Prostate gland (tissue), 2 donors: ENCODE measurements at regions not wholly inside any gene's neighbourhood (a gene's known extent, or its start where the extent isn't known, plus 50 kb on each side); places are given as distances from the start of the nearest gene placed in this dataset.

Experiments used
- POLR2AphosphoS5 ChIP-seq: sonication (generic); formaldehyde crosslinking; IDR thresholded peaks from one replicate; pipeline ENCODE4 v1.6.1; 2017; ENCODE audit warnings: antibody characterized with exemption
- TF ChIP-seq, protein P1 (sequence below), 4 experiments: fragments of 200-600 bp in 2 of 4; fragments of 450-650 bp in 2 of 4; sonication (generic) in 2 of 4; IDR thresholded peaks; 1 replicate in 3 of 4; 2 replicates in 1 of 4; pipeline ENCODE4 v1.5.1; 2016 to 2019; ENCODE audit warnings: antibody characterized with exemption in 4 of 4, mild to moderate bottlenecking in 2 of 4, moderate library complexity in 2 of 4

- TF ChIP-seq, protein P1, sequence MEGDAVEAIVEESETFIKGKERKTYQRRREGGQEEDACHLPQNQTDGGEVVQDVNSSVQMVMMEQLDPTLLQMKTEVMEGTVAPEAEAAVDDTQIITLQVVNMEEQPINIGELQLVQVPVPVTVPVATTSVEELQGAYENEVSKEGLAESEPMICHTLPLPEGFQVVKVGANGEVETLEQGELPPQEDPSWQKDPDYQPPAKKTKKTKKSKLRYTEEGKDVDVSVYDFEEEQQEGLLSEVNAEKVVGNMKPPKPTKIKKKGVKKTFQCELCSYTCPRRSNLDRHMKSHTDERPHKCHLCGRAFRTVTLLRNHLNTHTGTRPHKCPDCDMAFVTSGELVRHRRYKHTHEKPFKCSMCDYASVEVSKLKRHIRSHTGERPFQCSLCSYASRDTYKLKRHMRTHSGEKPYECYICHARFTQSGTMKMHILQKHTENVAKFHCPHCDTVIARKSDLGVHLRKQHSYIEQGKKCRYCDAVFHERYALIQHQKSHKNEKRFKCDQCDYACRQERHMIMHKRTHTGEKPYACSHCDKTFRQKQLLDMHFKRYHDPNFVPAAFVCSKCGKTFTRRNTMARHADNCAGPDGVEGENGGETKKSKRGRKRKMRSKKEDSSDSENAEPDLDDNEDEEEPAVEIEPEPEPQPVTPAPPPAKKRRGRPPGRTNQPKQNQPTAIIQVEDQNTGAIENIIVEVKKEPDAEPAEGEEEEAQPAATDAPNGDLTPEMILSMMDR (IDR thresholded peaks at IDR 0.05), result no peak
- no peak for TF ChIP-seq POLR2AphosphoS5
Measured at GRCh38 chr21:28719723-28720122, 273.0 kb downstream of the LTN1 start.
